Omental fat pad (tissue), 3 donors: ENCODE measurements at regions not wholly inside any gene's neighbourhood (a gene's known extent, or its start where the extent isn't known, plus 50 kb on each side); places are given as distances from the start of the nearest gene placed in this dataset.

Experiments used
- ATAC-seq: fragments of 150-250 bp; one replicate; pipeline ENCODE4 v1.9.1; 2016; ENCODE audit warnings: mild to moderate bottlenecking, moderate library complexity; ENCODE audit not compliant: low FRiP score
- DNase-seq: peaks from one replicate; pipeline ENCODE4 v3.0.0-alpha.2; 2019; ENCODE audit warnings: low spot score
- CTCF ChIP-seq, 3 donors: fragments of 450-650 bp; IDR thresholded peaks; one replicate each; pipeline ENCODE4 v1.5.1; 2016 to 2017; ENCODE audit warnings: antibody characterized with exemption in 3 of 3, mild to moderate bottlenecking in 3 of 3, moderate library complexity in 2 of 3

GRCh38 chr14:34075042-34075744, 124.3 kb upstream of the EGLN3 start:
- no peak for TF ChIP-seq CTCF (IDR thresholded peaks at IDR 0.05)
- ATAC-seq (no peak), DNase-seq (no peak)

DNA sequence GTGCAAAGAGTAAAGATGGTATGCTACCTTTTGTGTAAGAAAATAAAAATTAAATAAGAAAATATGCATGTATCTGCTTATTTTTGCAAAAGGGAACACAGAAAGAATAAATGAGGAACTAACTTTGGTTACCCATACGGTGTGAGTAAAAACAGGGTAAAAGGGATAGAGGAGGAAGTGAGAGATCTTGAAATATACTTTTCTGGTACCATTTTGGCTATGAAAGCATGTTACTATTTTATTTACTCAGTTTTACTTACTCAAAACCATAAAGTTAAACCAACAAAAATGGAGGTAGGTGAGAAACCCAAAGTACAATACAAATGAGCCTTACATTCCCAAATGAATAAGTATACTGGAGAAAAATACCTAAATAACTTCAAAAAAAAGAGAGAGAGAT, 122.0 kb upstream of the EGLN3 start:
- TF ChIP-seq CTCF (IDR thresholded peaks at IDR 0.05) = no peak
- ATAC-seq (no peak), DNase-seq (no peak)

DNA sequence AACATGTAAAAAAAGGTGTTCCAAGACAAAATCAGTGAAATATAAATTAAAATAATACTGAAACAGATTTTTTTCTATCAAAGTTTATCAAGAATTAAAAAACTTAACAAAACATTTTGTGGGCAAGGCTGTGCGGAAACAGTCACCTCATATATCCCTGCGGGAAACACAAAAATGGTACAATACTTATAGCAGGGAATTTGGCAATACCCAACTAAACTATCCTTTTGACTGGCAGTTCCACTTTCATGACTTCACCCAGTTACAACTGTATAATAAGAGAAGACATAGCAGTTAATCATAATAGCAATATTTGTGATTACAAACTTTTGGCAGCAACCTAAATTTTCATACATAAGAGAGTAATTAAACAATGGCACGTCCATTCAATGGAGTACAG, 121.5 kb upstream of the EGLN3 start:
- DNase-seq (no peak), ATAC-seq (no peak)
- TF ChIP-seq CTCF (IDR thresholded peaks at IDR 0.05) = no peak

- DNase-seq (no peak), ATAC-seq (no peak)
- TF ChIP-seq CTCF (IDR thresholded peaks at IDR 0.05) = no peak
These were observed 120.1 kb upstream of the EGLN3 start for GRCh38 chr14:34070917-34071407.

- DNase-seq = no peak
- no peak for ATAC-seq
- TF ChIP-seq CTCF (IDR thresholded peaks at IDR 0.05) = no peak
These were observed 119.1 kb upstream of the EGLN3 start for GRCh38 chr14:34069854-34070582.

- DNase-seq = no peak
- no peak for TF ChIP-seq CTCF (IDR thresholded peaks at IDR 0.05)
- ATAC-seq = no peak
These were observed 116.7 kb upstream of the EGLN3 start for GRCh38 chr14:34067587-34067986.
